ENCODE measurements at regions not wholly inside any gene's neighbourhood (a gene's known extent, or its start where the extent isn't known, plus 50 kb on each side); places are given as distances from the start of the nearest gene placed in this dataset.
A peak's percentile ranks its signal among the peaks of the same experiment; 100 is the strongest.

DNA sequence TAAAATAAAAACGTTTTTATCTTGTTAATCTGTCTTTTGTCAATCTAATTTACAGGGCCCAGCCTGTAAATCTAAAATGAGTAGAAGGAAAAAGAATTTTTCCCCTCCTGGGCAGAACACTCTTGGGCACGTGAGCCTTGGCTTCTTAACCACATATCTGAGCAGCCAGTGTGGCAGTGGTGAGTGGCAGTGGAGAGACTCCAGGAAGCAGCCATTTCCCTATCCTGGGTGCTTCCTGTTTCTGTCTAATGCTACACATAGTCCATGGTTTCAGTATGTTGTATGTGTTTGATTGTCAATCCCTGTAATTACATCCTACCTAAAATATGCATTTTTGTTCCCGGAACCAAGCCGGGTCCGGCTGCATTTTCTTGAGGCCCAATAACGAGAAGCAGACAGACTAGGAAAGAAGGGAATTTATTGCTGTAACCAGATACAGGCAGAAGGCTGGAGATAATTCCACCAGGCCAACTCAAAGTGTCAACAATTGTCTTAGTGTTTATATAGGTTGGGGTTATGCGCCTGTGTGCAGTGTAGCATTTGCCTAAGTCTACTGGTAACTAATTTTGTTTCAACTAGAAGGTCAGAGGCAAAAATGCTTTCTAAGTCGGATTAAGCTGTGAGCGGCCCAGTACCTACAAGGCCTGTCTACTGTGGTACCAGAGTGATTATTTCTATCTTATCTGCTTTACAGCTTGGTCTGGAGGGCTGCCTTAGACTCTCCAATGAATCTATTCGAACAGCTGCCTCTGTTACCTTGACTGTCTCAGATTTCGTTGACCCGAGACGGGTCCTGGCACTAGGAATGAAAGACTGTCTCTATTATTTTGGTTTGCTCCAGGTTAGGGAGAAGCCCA is 82.4 kb upstream of the RESF1 start:
- POLR2A ChIA-PET = no interaction called here
- no peaks in the 10 kb centered on the region for H3K36me3 ChIP-seq (ENCODE audit: control insufficient read depth, insufficient read depth, low read length)
- BruUV-seq (replicated peaks) = no TSS peak
- H3K9me3 ChIP-seq (replicated peaks; ENCODE audit: control insufficient read depth, insufficient read depth, low read depth, low read length) = no peaks in the 10 kb centered on the region
- CTCF ChIA-PET (ENCODE audit: low intra/inter-chr PET ratio) = no interaction called here
- peak overlapping the region; percentile 70 for H2AFZ ChIP-seq (ENCODE audit: low read depth, low read length)
- WGBS (ENCODE audit: insufficient coverage, low coverage, missing lambda C conversion rate) = 44% methylated on average over 10 of the region's 13 CpGs
- H3K4me1 ChIP-seq (replicated peaks in 1 of 2; ENCODE audit: control insufficient read depth in 2 of 2, insufficient read depth in 2 of 2, low read length in 2 of 2) = peaks cover 0 to 12% of the 10 kb centered on the region in 2 experiments; a peak in 3 of 5 replicates
- H3K9me1 ChIP-seq (ENCODE audit: control insufficient read depth, insufficient read depth, low read length) = no peaks in the 10 kb centered on the region
- 0 out of 2 replicates have a peak overlapping the region, but pooled peaks have one; percentile 21 for H3K4me2 ChIP-seq (ENCODE audit: insufficient read depth, low read length)
- peak in 1 of 4 experiments; percentile 21 for DNase-seq (ENCODE audit: extremely low read depth in 1 of 4, low spot score in 3 of 4)
- H3K27me3 ChIP-seq (ENCODE audit: control insufficient read depth in 2 of 2, insufficient read depth in 2 of 2, low read length in 2 of 2) = no peaks in the 10 kb centered on the region
- H3K27ac ChIP-seq (ENCODE audit: extremely low read depth, low read depth, low read length) = peak overlapping the region; percentile 42; the same call in 2 of the 3 replicates
- no peak overlapping the region for H3K4me3 ChIP-seq
- intact Hi-C loops (cut with micrococcal nuclease) (no loop called here), in situ Hi-C loops (cut with MboI) (no loop called here)
- FAIRE-seq = peak; percentile 61
- ATAC-seq = peak; percentile 62
- H4K20me1 ChIP-seq (replicated peaks; ENCODE audit: control insufficient read depth, insufficient read depth, low read length) = no peaks in the 10 kb centered on the region
- no peak overlapping the region for H3K9ac ChIP-seq (ENCODE audit: insufficient read depth in 1 of 2, low read depth in 2 of 2, low read length in 2 of 2)
- no peaks in the 10 kb centered on the region for H3K79me2 ChIP-seq (ENCODE audit: control insufficient read depth, insufficient read depth, low read length)
- TF ChIP-seq FOXM1 (IDR thresholded peaks at IDR 0.05; ENCODE audit: low read depth) = no peak
- TF ChIP-seq FOXM1 (CRISPR knock-in tag; IDR thresholded peaks at IDR 0.05; ENCODE audit: low read depth) = no peak
- no peak for TF ChIP-seq EZH2 (IDR thresholded peaks at IDR 0.05; ENCODE audit: borderline replicate concordance, low read depth, low read length)
- no peak for TF ChIP-seq ZNF224 (CRISPR knock-in tag; IDR thresholded peaks at IDR 0.05)
- TF ChIP-seq, protein P1, sequence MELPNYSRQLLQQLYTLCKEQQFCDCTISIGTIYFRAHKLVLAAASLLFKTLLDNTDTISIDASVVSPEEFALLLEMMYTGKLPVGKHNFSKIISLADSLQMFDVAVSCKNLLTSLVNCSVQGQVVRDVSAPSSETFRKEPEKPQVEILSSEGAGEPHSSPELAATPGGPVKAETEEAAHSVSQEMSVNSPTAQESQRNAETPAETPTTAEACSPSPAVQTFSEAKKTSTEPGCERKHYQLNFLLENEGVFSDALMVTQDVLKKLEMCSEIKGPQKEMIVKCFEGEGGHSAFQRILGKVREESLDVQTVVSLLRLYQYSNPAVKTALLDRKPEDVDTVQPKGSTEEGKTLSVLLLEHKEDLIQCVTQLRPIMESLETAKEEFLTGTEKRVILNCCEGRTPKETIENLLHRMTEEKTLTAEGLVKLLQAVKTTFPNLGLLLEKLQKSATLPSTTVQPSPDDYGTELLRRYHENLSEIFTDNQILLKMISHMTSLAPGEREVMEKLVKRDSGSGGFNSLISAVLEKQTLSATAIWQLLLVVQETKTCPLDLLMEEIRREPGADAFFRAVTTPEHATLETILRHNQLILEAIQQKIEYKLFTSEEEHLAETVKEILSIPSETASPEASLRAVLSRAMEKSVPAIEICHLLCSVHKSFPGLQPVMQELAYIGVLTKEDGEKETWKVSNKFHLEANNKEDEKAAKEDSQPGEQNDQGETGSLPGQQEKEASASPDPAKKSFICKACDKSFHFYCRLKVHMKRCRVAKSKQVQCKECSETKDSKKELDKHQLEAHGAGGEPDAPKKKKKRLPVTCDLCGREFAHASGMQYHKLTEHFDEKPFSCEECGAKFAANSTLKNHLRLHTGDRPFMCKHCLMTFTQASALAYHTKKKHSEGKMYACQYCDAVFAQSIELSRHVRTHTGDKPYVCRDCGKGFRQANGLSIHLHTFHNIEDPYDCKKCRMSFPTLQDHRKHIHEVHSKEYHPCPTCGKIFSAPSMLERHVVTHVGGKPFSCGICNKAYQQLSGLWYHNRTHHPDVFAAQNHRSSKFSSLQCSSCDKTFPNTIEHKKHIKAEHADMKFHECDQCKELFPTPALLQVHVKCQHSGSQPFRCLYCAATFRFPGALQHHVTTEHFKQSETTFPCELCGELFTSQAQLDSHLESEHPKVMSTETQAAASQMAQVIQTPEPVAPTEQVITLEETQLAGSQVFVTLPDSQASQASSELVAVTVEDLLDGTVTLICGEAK (IDR thresholded peaks at IDR 0.05) = 0 out of 2 replicates have a peak, but pooled peaks have one; percentile 22
- TF ChIP-seq, protein P1 (CRISPR knock-in tag; IDR thresholded peaks at IDR 0.05) = no peak
- peak; percentile 21; the same call in 1 of the 2 replicates for TF ChIP-seq CBFA2T3 (IDR thresholded peaks at IDR 0.05)
- TF ChIP-seq CEBPB (tag; IDR thresholded peaks at IDR 0.05) = no peak
- no peak for TF ChIP-seq WHSC1 (IDR thresholded peaks at IDR 0.05; ENCODE audit: low read length)
- TF ChIP-seq ZNF57 (CRISPR knock-in tag; IDR thresholded peaks at IDR 0.05) = no peak
- no peak for TF ChIP-seq SRSF1 (IDR thresholded peaks at IDR 0.05; ENCODE audit: low read depth, low read length)

All from K562 (cell line).